Chondrocyte (in vitro differentiated cells): ENCODE measurements at regions not wholly inside any gene's neighbourhood (a gene's known extent, or its start where the extent isn't known, plus 50 kb on each side); places are given as distances from the start of the nearest gene placed in this dataset.

ENCODE experiments used
- DNase-seq: peaks from one replicate; pipeline ENCODE4 v3.0.0; 2021; ENCODE audit warnings: mixed read lengths, low spot score
- H3K27ac Mint-ChIP-seq: one replicate; pipeline ENCODE4 v1.8.0; 2021; ENCODE audit warnings: mild to moderate bottlenecking, moderate library complexity, mixed read lengths; ENCODE audit not compliant: unreplicated experiment
- H3K27me3 Mint-ChIP-seq: 2 replicates; pipeline ENCODE4 v1.8.0; 2021; ENCODE audit warnings: low read depth, mixed read lengths
- H3K36me3 Mint-ChIP-seq: 2 replicates; pipeline ENCODE4 v1.8.0; 2021; ENCODE audit warnings: low read depth, mixed read lengths
- H3K4me1 Mint-ChIP-seq: 2 replicates; pipeline ENCODE4 v1.8.0; 2021; ENCODE audit warnings: low read depth, mild to moderate bottlenecking, mixed read lengths
- H3K4me3 Mint-ChIP-seq: one replicate; pipeline ENCODE4 v1.8.0; 2021; ENCODE audit warnings: mild to moderate bottlenecking, moderate library complexity, mixed read lengths; ENCODE audit not compliant: unreplicated experiment
- H3K9me3 Mint-ChIP-seq: 2 replicates; pipeline ENCODE4 v1.8.0; 2021; ENCODE audit warnings: low read depth, mixed read lengths
- TF ChIP-seq, protein P1 (sequence below): fragments of 200-600 bp; sonication (generic); IDR thresholded peaks from 2 replicates; pipeline ENCODE4 v1.5.0; 2021; ENCODE audit warnings: antibody characterized with exemption, mild to moderate bottlenecking, moderate library complexity

DNA sequence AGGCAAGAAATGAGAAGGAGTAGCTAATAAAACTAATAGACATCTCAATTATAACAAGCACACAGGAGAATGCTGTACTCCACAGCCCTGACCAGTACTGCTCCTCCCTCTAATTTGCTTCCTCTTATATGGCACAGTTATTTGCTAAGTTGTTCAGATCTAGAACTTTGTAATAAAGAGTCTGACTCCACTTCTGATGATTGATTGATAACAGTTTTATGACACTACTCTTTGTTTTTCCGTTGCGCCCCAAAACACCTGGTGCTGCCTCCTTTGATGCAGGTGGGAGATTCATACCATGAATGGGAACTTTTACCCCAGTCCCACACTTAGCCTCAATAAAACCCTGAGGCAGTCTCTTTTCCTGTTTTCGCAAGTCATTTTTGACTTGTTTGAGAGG is 777.7 kb downstream of the GBE1 start:
- no peak for DNase-seq
- TF ChIP-seq, protein P1, sequence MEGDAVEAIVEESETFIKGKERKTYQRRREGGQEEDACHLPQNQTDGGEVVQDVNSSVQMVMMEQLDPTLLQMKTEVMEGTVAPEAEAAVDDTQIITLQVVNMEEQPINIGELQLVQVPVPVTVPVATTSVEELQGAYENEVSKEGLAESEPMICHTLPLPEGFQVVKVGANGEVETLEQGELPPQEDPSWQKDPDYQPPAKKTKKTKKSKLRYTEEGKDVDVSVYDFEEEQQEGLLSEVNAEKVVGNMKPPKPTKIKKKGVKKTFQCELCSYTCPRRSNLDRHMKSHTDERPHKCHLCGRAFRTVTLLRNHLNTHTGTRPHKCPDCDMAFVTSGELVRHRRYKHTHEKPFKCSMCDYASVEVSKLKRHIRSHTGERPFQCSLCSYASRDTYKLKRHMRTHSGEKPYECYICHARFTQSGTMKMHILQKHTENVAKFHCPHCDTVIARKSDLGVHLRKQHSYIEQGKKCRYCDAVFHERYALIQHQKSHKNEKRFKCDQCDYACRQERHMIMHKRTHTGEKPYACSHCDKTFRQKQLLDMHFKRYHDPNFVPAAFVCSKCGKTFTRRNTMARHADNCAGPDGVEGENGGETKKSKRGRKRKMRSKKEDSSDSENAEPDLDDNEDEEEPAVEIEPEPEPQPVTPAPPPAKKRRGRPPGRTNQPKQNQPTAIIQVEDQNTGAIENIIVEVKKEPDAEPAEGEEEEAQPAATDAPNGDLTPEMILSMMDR = no peak
- Mint-ChIP-seq H3K36me3 (no peaks in the 10 kb centered on the region), H3K4me1 (no peaks in the 10 kb centered on the region), H3K27me3 (no peaks in the 10 kb centered on the region), H3K4me3 (no peak overlapping the region), H3K9me3 (peaks cover 20% of the 10 kb centered on the region), H3K27ac (no peak overlapping the region)

DNA sequence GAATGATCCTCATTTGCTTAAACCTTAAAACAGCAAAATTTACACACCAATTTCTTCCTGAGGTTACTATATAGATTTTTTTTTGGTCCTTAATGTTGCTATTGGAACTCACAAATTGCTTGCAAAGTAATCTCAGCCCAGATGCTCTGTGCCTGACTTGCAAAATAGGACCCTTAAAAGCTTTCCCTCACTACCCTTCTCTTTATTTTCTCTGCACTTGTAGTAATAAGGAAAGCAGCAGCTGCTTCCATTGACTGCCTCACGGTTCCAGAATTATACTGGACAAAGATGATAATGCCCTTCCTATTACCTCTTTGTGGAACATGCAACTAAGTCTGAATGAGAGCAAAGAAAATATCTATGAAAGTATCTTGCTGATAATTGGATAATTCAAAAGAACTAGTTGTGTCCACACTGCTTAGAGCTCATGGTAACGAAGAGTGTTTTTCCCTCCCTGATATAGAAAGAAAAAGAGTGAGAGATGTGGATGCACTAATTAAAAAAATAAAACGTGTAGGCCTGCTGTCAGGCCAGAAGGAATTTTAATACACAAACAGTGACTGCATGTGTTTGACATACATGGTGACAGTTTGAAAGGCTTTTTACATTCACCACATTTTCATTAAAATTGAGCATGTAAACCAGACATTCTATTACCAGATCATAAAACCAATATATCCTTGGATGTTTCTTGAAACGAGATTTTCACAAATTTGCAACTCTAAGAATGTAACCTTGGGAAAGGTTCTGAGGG is 783.1 kb downstream of the GBE1 start:
- Mint-ChIP-seq H3K4me3 (no peak overlapping the region), H3K9me3 (peaks cover 8% of the 10 kb centered on the region), H3K27me3 (no peaks in the 10 kb centered on the region), H3K4me1 (no peaks in the 10 kb centered on the region), H3K27ac (no peak overlapping the region), H3K36me3 (no peaks in the 10 kb centered on the region)
- DNase-seq = no peak
- TF ChIP-seq, protein P1 = no peak

DNA sequence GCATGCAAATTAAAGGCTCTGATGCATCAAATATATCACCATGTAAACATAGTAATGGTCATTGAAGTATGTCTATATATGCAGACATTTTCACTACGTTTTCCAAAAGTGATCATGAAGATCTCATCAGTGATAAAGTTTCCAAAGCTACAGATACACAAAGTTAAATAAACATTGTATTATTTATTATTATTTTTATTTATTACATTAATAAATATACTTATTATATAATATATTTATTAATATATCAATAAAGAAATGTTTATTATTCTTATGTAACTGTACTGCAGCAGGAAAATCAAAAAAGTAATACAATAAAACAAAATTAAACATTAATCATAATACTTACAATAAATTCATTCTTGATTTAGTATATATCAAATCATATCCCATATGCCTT is 791.2 kb downstream of the GBE1 start:
- H3K9me3 Mint-ChIP-seq = peaks cover 16% of the 10 kb centered on the region
- no peak overlapping the region for H3K27ac Mint-ChIP-seq
- DNase-seq = no peak
- H3K4me1 Mint-ChIP-seq = no peaks in the 10 kb centered on the region
- no peaks in the 10 kb centered on the region for H3K27me3 Mint-ChIP-seq
- H3K36me3 Mint-ChIP-seq = no peaks in the 10 kb centered on the region
- no peak overlapping the region for H3K4me3 Mint-ChIP-seq
- TF ChIP-seq, protein P1 = no peak

DNA sequence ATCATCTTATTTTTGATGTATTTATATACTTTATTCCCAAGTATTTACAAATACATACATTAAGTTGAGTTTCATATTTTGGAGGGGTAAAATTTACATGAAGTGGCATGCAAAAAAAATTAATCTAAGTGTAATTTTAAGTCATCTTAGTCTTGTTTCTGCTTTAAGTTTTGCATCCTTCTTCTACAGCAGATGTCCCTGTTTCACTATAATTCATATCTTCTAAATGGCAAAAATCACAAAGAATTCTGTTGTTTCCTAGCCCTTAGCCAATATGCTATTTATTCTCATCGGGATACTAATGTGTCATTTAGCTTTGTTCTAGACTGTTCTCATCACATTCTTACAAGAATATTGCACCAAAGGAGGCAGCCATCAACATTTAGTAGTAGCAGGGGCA is 831.9 kb downstream of the GBE1 start:
- Mint-ChIP-seq H3K4me3 (no peak overlapping the region), H3K27me3 (no peaks in the 10 kb centered on the region), H3K27ac (no peak overlapping the region), H3K4me1 (no peaks in the 10 kb centered on the region), H3K36me3 (no peaks in the 10 kb centered on the region), H3K9me3 (peaks cover 18% of the 10 kb centered on the region)
- TF ChIP-seq, protein P1 = peak; percentile 20
- no peak for DNase-seq

DNA sequence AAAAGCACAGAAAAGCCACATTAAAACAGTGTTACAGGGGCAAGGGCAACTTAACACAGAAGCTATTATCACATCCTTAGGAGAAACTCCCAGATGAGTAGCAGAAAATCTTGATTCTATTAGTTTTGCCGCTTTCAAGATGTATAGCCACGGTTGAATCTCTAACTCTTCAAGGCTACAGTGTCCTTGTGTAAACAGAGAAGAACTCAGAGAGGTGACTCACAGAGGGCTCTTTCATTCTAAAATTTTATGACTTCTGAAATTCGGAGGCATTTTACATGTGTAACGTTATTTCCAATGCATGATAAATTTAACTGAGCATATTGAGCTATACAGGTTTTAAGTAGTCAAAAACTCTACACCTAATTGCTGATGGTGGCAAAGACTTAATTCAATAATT is 846.6 kb downstream of the GBE1 start:
- no peak overlapping the region for H3K4me3 Mint-ChIP-seq
- H3K4me1 Mint-ChIP-seq = no peaks in the 10 kb centered on the region
- no peaks in the 10 kb centered on the region for H3K36me3 Mint-ChIP-seq
- H3K27me3 Mint-ChIP-seq = no peaks in the 10 kb centered on the region
- DNase-seq = no peak
- TF ChIP-seq, protein P1 = no peak
- no peak overlapping the region for H3K27ac Mint-ChIP-seq
- peaks cover under 1% of the 10 kb centered on the region for H3K9me3 Mint-ChIP-seq
